MM.1S (cell line): ENCODE measurements at regions not wholly inside any gene's neighbourhood (a gene's known extent, or its start where the extent isn't known, plus 50 kb on each side); places are given as distances from the start of the nearest gene placed in this dataset.

Source experiments
- DNase-seq: peaks from one replicate; pipeline ENCODE4 v3.0.0-alpha.2; 2015
- H2AFZ ChIP-seq: fragments of 300-600 bp; sonication (generic); 2 replicates; pipeline ENCODE4 v1.6.0; 2016; ENCODE audit warnings: antibody characterized with exemption, low read length
- H3F3A ChIP-seq: fragments of 300-600 bp; sonication (generic); 2 replicates; pipeline ENCODE4 v1.6.1; 2016; ENCODE audit warnings: mild to moderate bottlenecking, antibody characterized with exemption, low read length, moderate library complexity, mixed read lengths; ENCODE audit not compliant: insufficient read depth
- H3K27ac ChIP-seq: fragments of 300-600 bp; sonication (generic); 2 replicates; pipeline ENCODE4 v1.5.1; 2016; ENCODE audit warnings: mild to moderate bottlenecking, low read length
- H3K27me3 ChIP-seq: fragments of 300-600 bp; sonication (generic); replicated peaks from 2 replicates; pipeline ENCODE4 v1.6.0; 2016; ENCODE audit warnings: low read length; ENCODE audit not compliant: insufficient read depth
- H3K36me3 ChIP-seq: fragments of 300-600 bp; sonication (generic); replicated peaks from 2 replicates; pipeline ENCODE4 v1.6.1; 2016; ENCODE audit warnings: mild to moderate bottlenecking, low read length, mixed read lengths; ENCODE audit not compliant: insufficient read depth
- H3K4me1 ChIP-seq: fragments of 300-600 bp; sonication (generic); 2 replicates; pipeline ENCODE4 v1.6.1; 2016; ENCODE audit warnings: low read length, mixed read lengths
- H3K4me2 ChIP-seq: fragments of 300-600 bp; sonication (generic); 2 replicates; pipeline ENCODE4 v1.6.0; 2016; ENCODE audit warnings: low read depth, low read length
- H3K4me3 ChIP-seq: fragments of 300-600 bp; sonication (generic); 2 replicates; pipeline ENCODE4 v1.5.1; 2016; ENCODE audit warnings: low read length, mixed read lengths
- H3K79me2 ChIP-seq: fragments of 300-600 bp; sonication (generic); 2 replicates; pipeline ENCODE4 v1.6.1; 2016; ENCODE audit warnings: mixed run types, low read length, mixed read lengths
- H3K9ac ChIP-seq: fragments of 300-600 bp; sonication (generic); 2 replicates; pipeline ENCODE4 v1.6.1; 2016; ENCODE audit warnings: low read length, mixed read lengths
- H3K9me2 ChIP-seq: fragments of 300-600 bp; sonication (generic); replicated peaks from 2 replicates; pipeline ENCODE4 v1.6.1; 2016; ENCODE audit warnings: mild to moderate bottlenecking, low read length, mixed read lengths; ENCODE audit not compliant: insufficient read depth
- H3K9me3 ChIP-seq: fragments of 300-600 bp; sonication (generic); replicated peaks from 2 replicates; pipeline ENCODE4 v1.6.1; 2016; ENCODE audit warnings: mild to moderate bottlenecking, low read length, mixed read lengths; ENCODE audit not compliant: insufficient read depth
- H4K20me1 ChIP-seq: fragments of 300-600 bp; sonication (generic); 2 replicates; pipeline ENCODE4 v1.6.1; 2016; ENCODE audit warnings: mild to moderate bottlenecking, low read length, moderate library complexity, mixed read lengths; ENCODE audit not compliant: insufficient read depth
- EZH2 ChIP-seq: fragments of 300-600 bp; sonication (generic); optimal IDR thresholded peaks from 2 replicates; pipeline ENCODE3; 2017; ENCODE audit warnings: low read depth, mild to moderate bottlenecking, antibody characterized with exemption, low read length, mixed read lengths
- EZH2phosphoT487 ChIP-seq: fragments of 300-600 bp; sonication (generic); IDR thresholded peaks from 2 replicates; pipeline ENCODE4 v1.6.1; 2018; ENCODE audit warnings: antibody characterized with exemption, low read length
- TF ChIP-seq, protein P1 (sequence below): fragments of 300-600 bp; sonication (generic); IDR thresholded peaks from 2 replicates; pipeline ENCODE4 v1.5.1; 2016; ENCODE audit warnings: antibody characterized with exemption, low read length, mixed read lengths

- no peak overlapping the region for H3K27ac ChIP-seq
- no peaks in the 10 kb centered on the region for H3K36me3 ChIP-seq
- peaks cover 3% of the 10 kb centered on the region; the same call in 1 of the 2 replicates for H3K4me1 ChIP-seq
- no peaks in the 10 kb centered on the region for H3K9me2 ChIP-seq
- DNase-seq: no peak
- no peak for TF ChIP-seq EZH2phosphoT487
- no peak for TF ChIP-seq EZH2
- TF ChIP-seq, protein P1, sequence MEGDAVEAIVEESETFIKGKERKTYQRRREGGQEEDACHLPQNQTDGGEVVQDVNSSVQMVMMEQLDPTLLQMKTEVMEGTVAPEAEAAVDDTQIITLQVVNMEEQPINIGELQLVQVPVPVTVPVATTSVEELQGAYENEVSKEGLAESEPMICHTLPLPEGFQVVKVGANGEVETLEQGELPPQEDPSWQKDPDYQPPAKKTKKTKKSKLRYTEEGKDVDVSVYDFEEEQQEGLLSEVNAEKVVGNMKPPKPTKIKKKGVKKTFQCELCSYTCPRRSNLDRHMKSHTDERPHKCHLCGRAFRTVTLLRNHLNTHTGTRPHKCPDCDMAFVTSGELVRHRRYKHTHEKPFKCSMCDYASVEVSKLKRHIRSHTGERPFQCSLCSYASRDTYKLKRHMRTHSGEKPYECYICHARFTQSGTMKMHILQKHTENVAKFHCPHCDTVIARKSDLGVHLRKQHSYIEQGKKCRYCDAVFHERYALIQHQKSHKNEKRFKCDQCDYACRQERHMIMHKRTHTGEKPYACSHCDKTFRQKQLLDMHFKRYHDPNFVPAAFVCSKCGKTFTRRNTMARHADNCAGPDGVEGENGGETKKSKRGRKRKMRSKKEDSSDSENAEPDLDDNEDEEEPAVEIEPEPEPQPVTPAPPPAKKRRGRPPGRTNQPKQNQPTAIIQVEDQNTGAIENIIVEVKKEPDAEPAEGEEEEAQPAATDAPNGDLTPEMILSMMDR: no peak
- no peak overlapping the region for H3K4me2 ChIP-seq
- H2AFZ ChIP-seq: no peak overlapping the region
- no peaks in the 10 kb centered on the region for H4K20me1 ChIP-seq
- no peaks in the 10 kb centered on the region for H3K79me2 ChIP-seq
- H3K9ac ChIP-seq: no peak overlapping the region
- H3K9me3 ChIP-seq: no peaks in the 10 kb centered on the region
- H3K4me3 ChIP-seq: no peak overlapping the region
- H3K27me3 ChIP-seq: no peaks in the 10 kb centered on the region
- H3F3A ChIP-seq: no peaks in the 10 kb centered on the region
Measured at GRCh38 chr6:121967631-121968030, 431.8 kb upstream of the HSF2 start.

GRCh38 chr6:121971931-121972335, 427.5 kb upstream of the HSF2 start:
- no peak overlapping the region for H3K9ac ChIP-seq
- no peaks in the 10 kb centered on the region for H3F3A ChIP-seq
- H3K27me3 ChIP-seq: no peaks in the 10 kb centered on the region
- H3K4me3 ChIP-seq: no peak overlapping the region
- no peaks in the 10 kb centered on the region for H3K9me3 ChIP-seq
- TF ChIP-seq EZH2phosphoT487: no peak
- no peaks in the 10 kb centered on the region for H3K36me3 ChIP-seq
- H4K20me1 ChIP-seq: no peaks in the 10 kb centered on the region
- no peaks in the 10 kb centered on the region for H3K9me2 ChIP-seq
- DNase-seq: no peak
- no peaks in the 10 kb centered on the region for H3K79me2 ChIP-seq
- H3K4me2 ChIP-seq: no peak overlapping the region
- H3K27ac ChIP-seq: no peak overlapping the region
- no peak overlapping the region for H2AFZ ChIP-seq
- H3K4me1 ChIP-seq: peaks cover 3% of the 10 kb centered on the region; the same call in 1 of the 2 replicates

DNA sequence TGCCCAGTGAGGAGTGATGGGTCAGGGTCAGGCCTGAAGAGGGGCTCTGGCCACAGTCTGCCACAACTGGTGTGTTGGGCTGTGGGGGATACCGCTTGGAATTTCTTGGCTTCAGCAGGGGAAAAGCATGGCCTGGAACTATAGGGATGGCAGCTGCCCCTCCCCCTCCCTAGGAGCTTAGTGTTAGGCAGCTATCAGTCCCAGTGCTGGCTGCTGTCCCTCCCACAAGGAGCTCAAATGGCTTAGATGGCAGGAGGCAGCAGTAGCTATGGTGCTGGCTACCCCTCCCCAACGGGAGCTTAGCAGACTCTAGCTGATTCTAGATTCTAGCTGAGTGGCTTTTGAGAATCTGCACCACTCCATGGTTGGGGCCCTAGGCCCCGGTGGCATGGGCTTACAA, 414.5 kb upstream of the HSF2 start:
- Histone ChIP-seq H3K27ac (no peak overlapping the region), H3K9me3 (no peaks in the 10 kb centered on the region)

GRCh38 chr6:121993362-121993761, 406.1 kb upstream of the HSF2 start:
- no peaks in the 10 kb centered on the region for H3K36me3 ChIP-seq

More for the DNA sequence above, 414.5 kb upstream of the HSF2 start:
- Histone ChIP-seq H2AFZ (no peak overlapping the region), H3K4me1 (no peaks in the 10 kb centered on the region), H3K9me2 (no peaks in the 10 kb centered on the region), H4K20me1 (no peaks in the 10 kb centered on the region), H3K36me3 (no peaks in the 10 kb centered on the region), H3F3A (no peaks in the 10 kb centered on the region), H3K4me3 (no peak overlapping the region), H3K27me3 (no peaks in the 10 kb centered on the region), H3K79me2 (no peaks in the 10 kb centered on the region), H3K9ac (no peak overlapping the region), H3K4me2 (no peak overlapping the region)
- TF ChIP-seq EZH2 (no peak), EZH2phosphoT487 (no peak)
- TF ChIP-seq, protein P1: no peak
- DNase-seq: no peak

More at GRCh38 chr6:121993362-121993761, 406.1 kb upstream of the HSF2 start:
- Histone ChIP-seq H3K9me3 (no peaks in the 10 kb centered on the region), H3K4me1 (0 out of 2 replicates have a peak, but pooled peaks cover 3% of the 10 kb centered on the region), H3F3A (no peaks in the 10 kb centered on the region), H3K27me3 (no peaks in the 10 kb centered on the region), H3K27ac (no peak overlapping the region), H2AFZ (no peak overlapping the region), H3K9me2 (no peaks in the 10 kb centered on the region), H3K4me2 (no peak overlapping the region), H3K4me3 (no peak overlapping the region), H3K9ac (no peak overlapping the region), H3K79me2 (no peaks in the 10 kb centered on the region), H4K20me1 (no peaks in the 10 kb centered on the region)
- DNase-seq: no peak
- TF ChIP-seq, protein P1: no peak
- TF ChIP-seq EZH2phosphoT487 (no peak), EZH2 (no peak)
